ENCODE measurements at regions not wholly inside any gene's neighbourhood (a gene's known extent, or its start where the extent isn't known, plus 50 kb on each side); places are given as distances from the start of the nearest gene placed in this dataset.
A peak's percentile ranks its signal among the peaks of the same experiment; 100 is the strongest.

- intact Hi-C loops (cut with DNase I; ENCODE audit: low total_unique reads), result no loop called here
- no peak overlapping the region for H3K27ac ChIP-seq
These were observed 354.9 kb upstream of the CDH8 start for GRCh38 chr16:62391134-62391533.

DNA sequence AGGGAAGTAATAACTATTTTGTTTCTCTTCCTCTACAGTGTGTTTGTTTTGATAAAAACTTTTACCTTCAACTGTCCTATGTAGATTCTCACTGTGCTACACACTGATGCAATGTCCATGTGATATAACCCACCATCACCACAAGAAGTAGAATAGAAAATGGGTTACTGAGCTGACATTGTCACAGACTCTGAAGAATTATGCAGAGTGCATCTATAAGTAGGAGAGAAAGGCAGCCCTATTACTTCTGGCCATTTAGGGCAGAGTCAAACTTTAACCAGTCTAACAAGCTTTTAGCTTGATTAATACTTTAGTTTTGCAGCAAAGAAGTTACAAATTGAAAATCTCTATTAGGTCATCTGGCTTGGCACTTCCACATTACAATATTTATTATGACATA is 354.0 kb upstream of the CDH8 start:
- TF ChIP-seq, protein P1, sequence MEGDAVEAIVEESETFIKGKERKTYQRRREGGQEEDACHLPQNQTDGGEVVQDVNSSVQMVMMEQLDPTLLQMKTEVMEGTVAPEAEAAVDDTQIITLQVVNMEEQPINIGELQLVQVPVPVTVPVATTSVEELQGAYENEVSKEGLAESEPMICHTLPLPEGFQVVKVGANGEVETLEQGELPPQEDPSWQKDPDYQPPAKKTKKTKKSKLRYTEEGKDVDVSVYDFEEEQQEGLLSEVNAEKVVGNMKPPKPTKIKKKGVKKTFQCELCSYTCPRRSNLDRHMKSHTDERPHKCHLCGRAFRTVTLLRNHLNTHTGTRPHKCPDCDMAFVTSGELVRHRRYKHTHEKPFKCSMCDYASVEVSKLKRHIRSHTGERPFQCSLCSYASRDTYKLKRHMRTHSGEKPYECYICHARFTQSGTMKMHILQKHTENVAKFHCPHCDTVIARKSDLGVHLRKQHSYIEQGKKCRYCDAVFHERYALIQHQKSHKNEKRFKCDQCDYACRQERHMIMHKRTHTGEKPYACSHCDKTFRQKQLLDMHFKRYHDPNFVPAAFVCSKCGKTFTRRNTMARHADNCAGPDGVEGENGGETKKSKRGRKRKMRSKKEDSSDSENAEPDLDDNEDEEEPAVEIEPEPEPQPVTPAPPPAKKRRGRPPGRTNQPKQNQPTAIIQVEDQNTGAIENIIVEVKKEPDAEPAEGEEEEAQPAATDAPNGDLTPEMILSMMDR (IDR thresholded peaks at IDR 0.05), result no peak
- TF ChIP-seq POLR2A (IDR thresholded peaks at IDR 0.05), result no peak
- no peak for DNase-seq
- Histone ChIP-seq H3K4me1 (peaks cover 6% of the 10 kb centered on the region), H3K27me3 (no peaks in the 10 kb centered on the region), H3K36me3 (ENCODE audit: low read depth, missing control alignments) (no peaks in the 10 kb centered on the region), H3K27ac (no peak overlapping the region), H3K4me3 (no peak overlapping the region), H3K9me3 (no peaks in the 10 kb centered on the region)
- intact Hi-C loops (cut with DNase I; ENCODE audit: low total_unique reads), result no loop called here

More at GRCh38 chr16:62391134-62391533, 354.9 kb upstream of the CDH8 start:
- H3K27me3 ChIP-seq, result no peaks in the 10 kb centered on the region
- no peaks in the 10 kb centered on the region for H3K9me3 ChIP-seq
- no peaks in the 10 kb centered on the region for H3K36me3 ChIP-seq (ENCODE audit: low read depth, missing control alignments)
- no peak overlapping the region for H3K4me3 ChIP-seq
- no peak for TF ChIP-seq POLR2A (IDR thresholded peaks at IDR 0.05)
- TF ChIP-seq, protein P1 (IDR thresholded peaks at IDR 0.05), result no peak
- DNase-seq, result no peak
- 61 to 64% methylated on average over 1 of the region's 1 CpG for WGBS, 2 donors
- H3K4me1 ChIP-seq, result peaks cover 6% of the 10 kb centered on the region

GRCh38 chr16:62386411-62386810 is 350.2 kb upstream of the CDH8 start:
- DNase-seq, result peak; percentile 46
- no peak for TF ChIP-seq POLR2A (IDR thresholded peaks at IDR 0.05)
- TF ChIP-seq, protein P1 (IDR thresholded peaks at IDR 0.05), result no peak
- H3K4me3 ChIP-seq, result no peak overlapping the region
- H3K9me3 ChIP-seq, result no peaks in the 10 kb centered on the region
- peak overlapping the region in 1 of 2 donors; percentile 53 for H3K27ac ChIP-seq
- intact Hi-C loops (cut with DNase I; ENCODE audit: low total_unique reads), result no loop called here
- no peaks in the 10 kb centered on the region for H3K36me3 ChIP-seq (ENCODE audit: low read depth, missing control alignments)
- H3K27me3 ChIP-seq, result no peaks in the 10 kb centered on the region
- H3K4me1 ChIP-seq, result peaks cover 6% of the 10 kb centered on the region
- 22 to 26% methylated on average over 5 of the region's 5 CpGs for WGBS, 2 donors

DNA sequence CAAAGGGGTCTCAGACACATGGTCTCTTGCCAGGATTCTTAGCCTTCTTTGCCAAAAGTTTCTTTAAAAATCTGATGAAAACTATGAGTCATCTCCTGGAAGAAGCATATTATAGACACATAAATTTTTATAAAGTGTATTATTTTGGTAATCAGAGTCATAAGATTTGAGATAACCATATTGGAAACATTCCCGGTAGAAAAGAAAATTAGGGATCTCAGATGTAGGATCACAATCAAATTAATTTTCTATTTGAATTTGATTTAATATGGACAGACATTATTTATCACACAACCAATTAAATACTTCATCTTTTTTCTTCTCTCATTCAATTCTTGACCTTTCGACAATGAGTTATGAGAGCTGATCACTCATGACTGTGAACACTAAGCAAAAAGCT is 347.7 kb upstream of the CDH8 start:
- intact Hi-C loops (cut with DNase I; ENCODE audit: low total_unique reads), result no loop called here
- TF ChIP-seq, protein P1 (IDR thresholded peaks at IDR 0.05), result no peak
- no peak for TF ChIP-seq POLR2A (IDR thresholded peaks at IDR 0.05)
- Histone ChIP-seq H3K4me3 (no peak overlapping the region), H3K9me3 (no peaks in the 10 kb centered on the region), H3K27ac (no peak overlapping the region), H3K4me1 (peaks cover 6% of the 10 kb centered on the region), H3K27me3 (no peaks in the 10 kb centered on the region), H3K36me3 (ENCODE audit: low read depth, missing control alignments) (no peaks in the 10 kb centered on the region)
- 79 to 83% methylated on average over 2 of the region's 2 CpGs for WGBS, 2 donors
- DNase-seq, result no peak

DNA sequence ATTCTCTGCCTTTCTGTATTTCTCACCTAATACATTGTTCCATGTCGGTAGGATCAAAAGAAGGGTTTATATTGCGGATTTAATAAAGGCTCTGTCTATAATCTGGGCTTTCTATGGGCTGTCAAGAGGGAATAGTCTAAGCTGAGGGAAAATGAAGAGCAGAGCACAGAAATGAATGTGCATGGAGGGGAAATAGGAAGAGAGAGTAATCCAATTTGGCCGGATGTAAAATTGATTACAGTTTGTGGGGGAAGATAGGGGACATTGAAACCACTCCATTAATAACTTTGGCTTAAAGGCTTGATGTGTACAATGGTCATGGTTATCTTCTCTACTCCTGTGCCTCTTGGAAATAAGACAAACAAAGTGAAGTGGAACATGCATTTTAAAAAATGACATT is 334.2 kb upstream of the CDH8 start:
- Histone ChIP-seq H3K27me3 (no peaks in the 10 kb centered on the region), H3K4me3 (no peak overlapping the region), H3K4me1 (no peaks in the 10 kb centered on the region), H3K36me3 (ENCODE audit: low read depth, missing control alignments) (no peaks in the 10 kb centered on the region), H3K27ac (no peak overlapping the region), H3K9me3 (no peaks in the 10 kb centered on the region)
- 65 to 82% methylated on average over 3 of the region's 3 CpGs for WGBS, 2 donors
- DNase-seq, result no peak
- intact Hi-C loops (cut with DNase I; ENCODE audit: low total_unique reads), result no loop called here
- TF ChIP-seq POLR2A (IDR thresholded peaks at IDR 0.05), result no peak

Data from testis (tissue), 2 donors.